GM18502 (cell line): ENCODE measurements at regions not wholly inside any gene's neighbourhood (a gene's known extent, or its start where the extent isn't known, plus 50 kb on each side); places are given as distances from the start of the nearest gene placed in this dataset.

Experiments used
- ATAC-seq: cut with Tn5 transposase; IDR thresholded peaks from one replicate; pipeline ENCODE4 v1.9.1; 2021; ENCODE audit warnings: mild to moderate bottlenecking; ENCODE audit not compliant: unreplicated experiment, poor library complexity

DNA sequence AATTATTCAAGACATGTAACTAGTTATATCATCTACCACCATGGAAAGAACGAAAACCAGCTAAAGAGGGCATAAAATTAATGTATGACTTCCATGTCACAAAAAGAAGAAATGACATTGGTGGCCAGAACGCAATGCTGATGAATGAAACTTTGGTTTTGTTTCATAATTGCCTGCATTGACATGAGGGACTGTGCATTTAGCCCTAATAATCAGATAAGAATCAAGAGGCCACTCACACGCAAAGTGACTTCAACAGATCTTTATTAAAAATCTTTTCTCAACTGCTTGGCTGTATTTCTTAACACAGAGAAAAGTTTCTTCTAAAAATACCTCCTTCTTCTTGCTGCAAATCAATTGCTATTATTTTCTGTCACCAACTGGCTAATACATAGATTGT, 184.7 kb upstream of the RUNX1 start:
- ATAC-seq = no peak

DNA sequence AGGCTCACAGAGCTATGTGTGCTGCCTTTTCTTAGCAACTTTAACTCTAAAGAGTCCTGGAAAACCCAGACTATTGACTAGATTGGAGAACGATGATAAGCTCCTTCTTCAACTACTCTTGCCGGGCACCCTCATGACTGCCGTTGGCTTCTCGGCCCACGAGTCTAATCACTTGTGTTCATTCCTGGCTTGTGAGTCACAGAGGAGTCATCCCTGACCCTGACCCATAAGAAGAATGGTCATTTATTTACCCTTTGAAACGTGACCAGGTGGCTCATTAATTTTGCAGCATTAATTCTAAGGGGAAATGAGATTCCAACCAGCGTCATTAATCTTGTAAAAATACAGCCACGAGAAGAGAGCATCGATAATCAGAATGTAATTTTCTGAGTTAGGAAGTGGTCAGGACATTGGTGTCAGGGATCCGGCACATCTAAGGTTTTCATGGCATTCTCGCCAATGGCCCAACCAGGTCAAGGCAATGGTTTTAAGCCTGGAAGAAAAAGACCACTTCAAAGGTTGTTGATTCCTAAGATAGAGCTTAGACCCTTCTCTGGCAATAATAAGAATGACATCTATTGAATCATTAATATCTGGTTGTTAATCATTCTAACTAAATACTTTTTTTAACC, 183.6 kb upstream of the RUNX1 start:
- ATAC-seq = no peak

DNA sequence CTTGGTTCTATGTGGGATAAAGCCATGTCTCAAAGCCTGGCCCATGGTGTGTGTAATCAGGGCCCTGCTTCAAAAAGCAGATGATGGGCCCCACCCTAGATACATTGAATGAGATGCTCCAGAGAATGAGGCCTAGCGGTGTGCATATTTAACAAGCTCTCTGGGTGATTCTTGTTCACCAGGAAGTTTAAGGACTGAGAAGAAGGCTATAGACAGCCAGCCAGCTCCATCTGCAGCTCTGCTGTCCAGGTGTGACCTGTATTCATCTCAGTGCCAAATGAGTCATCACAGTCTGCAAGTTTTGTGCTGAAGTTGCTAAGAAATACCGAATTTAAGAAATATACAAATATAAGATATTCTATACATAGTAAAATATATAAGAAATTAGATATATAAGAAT, 182.0 kb upstream of the RUNX1 start:
- ATAC-seq = no peak

DNA sequence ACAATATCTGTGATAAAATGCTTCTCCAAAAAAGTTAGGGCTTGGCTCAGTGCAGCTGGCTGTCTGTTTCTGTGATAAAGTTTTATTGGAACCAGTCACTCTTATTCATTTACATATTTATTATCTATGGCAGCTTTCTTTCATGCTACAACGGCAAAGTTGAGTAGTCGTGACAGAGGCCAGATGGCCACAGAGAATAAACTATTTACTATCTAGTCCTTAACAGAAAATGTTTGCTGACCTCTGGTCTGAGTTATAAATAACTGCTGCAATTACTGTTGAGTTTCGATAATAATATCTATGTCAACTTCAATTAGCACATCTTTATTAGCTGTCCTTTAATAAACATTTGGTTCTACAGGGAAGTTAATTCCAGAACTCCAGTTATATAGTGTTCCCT, 180.2 kb upstream of the RUNX1 start:
- ATAC-seq = no peak

DNA sequence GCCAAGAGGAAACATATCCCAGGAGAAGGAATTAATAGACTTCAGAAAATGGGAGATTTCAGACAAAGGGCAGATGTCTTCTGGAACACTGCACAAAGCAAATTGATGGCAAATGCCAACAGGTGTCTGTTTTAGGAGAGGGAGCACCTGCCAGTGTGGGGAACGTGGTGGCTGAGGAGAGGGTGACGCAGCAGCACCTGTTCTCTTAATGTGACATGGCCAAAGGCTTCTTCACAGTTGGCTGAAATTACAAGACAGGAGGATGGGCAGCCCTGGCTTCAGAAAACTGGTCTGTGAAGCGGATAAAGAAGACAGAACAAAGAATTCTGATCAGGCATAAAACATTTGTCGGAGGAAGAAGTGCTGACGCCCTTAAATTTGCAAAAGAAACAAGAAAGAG, 178.7 kb upstream of the RUNX1 start:
- peak; percentile 41 for ATAC-seq

DNA sequence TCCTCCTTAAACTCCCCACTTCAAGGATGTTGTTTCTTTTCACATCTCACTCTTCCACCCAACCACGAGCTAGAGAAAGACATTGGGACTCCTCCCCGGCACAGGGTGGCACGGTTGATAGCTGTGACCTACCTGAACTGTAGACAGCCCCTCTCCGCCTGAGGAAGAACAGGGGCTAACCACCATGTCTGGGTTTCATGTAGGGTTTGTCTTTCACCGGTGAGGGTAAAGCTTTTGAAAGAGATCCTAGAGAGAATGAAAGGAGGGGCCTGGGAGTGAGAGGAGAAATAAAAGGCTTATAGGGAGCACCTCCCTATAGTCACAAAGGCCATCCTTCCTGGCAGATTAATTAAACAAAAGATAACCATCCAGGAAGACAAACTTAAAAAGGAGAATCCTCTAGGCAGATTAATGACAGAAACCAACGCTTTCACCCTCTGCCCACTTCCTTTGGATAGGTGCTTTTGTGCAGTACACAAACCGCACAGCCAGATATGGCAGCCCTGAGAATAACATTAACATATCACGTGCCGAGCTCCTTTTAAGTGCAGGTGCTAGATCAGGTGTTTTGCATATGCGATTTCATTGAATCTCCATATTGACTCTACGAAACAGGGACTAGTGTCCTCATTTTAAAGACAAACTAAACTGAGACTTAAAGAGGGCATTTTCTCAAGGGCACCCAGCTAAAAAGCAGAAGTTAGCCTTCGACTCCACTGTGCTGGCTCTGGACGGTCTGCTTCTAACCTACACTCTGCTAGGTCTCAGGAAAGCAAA, 178.1 kb upstream of the RUNX1 start:
- ATAC-seq = peak; percentile 83

DNA sequence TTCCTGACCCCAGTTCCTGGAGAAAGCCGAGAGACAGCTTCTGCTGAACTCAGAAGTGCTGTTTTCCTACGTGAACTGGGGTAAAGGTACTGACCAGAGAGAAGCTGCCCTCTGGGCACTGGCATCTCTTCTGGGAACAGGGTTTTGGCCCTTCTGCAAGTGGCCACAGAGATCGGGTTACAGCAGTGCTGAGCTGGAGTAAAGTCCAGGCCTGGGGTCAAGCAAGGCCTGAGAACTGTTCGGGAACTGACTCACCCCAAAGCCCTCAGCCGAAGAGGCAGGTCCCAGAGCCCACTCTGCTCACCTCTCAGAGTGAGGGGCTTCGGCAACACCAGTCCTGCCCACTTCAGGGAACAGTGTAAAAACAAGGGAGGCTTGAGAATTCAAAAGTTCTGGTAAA, 177.2 kb upstream of the RUNX1 start:
- no peak for ATAC-seq

DNA sequence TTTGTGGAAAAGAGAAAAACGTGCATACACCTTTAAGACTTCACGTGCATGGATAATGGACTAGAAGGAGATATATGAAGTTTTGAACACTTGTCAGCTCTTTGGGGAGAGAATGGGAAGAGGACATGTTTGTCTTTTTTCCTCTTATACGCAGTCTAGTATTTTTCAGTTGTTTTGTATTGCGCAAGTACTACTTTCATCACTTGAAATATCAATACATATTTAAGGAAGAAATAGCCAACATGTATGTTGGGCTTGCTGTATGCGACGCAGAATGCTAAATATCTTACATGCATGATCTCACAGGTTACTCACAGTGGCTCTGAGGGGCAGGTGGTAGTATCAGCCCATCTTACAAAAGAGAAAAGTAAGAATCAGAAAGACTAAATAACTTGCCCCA, 176.5 kb upstream of the RUNX1 start:
- no peak for ATAC-seq

DNA sequence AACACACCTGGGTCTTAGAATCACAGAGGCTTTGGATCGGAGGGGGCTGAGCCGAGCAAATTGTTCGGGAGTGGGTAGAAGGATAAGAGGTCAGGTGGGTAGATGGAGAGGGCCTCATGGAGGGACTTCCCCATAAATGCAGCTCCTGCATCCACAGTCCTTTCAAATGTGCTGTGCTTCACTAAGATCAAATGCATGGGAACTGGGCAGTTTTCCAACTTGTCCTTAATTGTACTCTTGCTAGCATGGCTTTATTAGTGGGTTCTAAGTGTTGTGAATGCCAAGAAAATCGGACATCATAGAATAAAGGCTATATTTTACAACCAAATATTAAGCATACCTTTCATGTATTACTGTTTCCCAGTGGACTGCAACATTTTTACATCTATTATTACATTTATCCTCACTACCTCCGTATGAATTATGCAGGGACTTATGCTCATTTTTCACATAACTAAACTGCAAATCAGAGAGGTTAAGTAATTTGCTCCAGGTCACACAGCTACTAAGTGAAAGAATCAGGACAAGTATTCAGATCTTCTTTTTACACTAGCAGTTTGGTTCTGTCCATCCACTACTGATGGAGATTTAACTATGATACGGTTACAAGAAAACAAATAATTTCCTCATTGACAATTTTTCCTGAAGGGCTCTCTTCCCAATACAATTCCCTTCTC, 174.5 kb upstream of the RUNX1 start:
- no peak for ATAC-seq

DNA sequence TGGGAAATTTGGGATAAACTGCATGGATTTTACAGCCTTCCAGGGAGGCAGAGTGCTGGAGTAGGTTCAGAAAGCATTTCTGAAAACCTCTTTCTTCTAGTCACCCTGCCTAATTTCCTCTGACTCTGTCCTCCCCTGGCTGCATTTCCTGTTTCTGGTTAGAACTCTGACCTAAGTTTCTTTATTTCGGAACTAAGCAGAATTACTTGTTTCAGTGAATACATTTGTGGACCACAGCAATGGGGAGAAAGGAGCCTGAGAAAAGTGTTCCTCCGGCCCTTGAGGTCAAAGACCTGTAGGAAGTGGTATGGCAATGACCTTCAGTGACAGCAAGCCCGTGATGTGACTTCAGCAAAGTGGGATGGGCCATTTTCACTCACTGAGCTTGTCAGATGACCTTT, 173.4 kb upstream of the RUNX1 start:
- ATAC-seq = peak; percentile 61

DNA sequence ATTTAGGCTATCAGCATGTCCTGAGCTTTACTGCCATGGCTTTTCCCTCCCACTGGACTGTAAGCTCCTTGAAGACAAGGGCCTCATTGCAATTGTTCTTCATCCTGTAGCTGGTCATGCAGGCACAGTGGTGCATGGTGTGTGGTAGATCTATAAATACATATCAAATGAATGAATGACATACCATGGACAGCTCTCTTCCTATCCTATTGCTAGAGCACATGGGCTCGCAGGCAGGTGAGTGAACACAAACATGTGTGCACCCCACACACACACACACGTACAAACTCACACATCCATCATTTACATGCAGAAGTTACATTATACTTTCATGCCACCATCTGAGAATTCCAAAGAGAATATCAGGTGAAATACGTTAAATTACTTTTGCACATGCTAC, 172.9 kb upstream of the RUNX1 start:
- no peak for ATAC-seq

DNA sequence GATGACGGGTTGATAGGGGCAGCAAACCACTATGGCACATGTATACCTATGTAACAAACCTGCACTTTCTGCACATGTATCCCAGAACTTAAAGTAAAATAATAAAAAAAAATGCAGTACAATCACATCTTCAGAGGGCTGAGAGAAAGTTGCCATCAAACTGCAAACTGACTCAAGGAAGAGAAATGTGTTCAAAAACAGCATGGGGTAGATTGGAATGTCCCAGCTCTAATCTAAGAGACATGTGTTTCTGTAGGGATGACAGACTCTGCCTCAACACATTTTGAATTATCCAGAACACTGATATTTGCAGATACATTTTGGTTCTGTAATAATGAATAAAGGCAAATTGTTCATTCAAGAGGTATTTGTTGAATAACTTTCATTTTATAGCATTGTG, 171.2 kb upstream of the RUNX1 start:
- ATAC-seq = no peak

DNA sequence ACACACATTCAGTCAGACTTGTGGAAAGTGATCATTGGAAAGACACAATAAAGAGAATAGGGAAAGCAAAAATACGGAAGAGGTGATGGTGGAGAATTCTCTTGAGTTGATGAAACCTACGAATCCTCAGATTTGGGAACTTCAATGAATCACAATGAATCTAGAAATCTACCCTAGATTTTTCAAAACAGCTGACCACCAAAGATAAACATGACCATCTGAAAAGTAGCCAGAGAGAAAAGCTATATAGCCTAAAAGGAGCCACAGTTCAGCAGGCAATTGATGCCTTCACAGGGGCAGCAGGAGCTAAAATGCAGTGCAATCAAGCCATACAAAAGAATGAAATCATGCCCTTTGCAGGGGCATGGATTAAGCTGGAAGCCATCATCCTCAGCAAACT, 170.6 kb upstream of the RUNX1 start:
- ATAC-seq = no peak

DNA sequence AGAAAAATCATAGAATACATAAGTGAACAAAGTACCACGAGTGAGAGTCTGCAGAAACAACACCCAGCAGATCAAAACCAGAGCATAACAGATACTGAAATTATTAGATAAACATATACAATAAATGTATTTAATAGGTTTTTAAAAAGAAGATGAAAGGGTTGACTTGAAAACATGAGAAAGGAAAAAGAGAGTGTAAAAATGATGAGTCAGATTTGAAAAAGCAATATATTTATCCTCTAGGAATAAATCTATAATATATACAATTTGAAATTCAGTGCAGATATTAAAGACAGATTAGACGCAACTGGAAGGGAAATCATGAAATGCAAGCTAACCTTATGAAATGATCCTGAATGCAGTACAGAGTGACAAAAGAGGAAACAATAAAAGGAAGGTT, 170.2 kb upstream of the RUNX1 start:
- no peak for ATAC-seq

DNA sequence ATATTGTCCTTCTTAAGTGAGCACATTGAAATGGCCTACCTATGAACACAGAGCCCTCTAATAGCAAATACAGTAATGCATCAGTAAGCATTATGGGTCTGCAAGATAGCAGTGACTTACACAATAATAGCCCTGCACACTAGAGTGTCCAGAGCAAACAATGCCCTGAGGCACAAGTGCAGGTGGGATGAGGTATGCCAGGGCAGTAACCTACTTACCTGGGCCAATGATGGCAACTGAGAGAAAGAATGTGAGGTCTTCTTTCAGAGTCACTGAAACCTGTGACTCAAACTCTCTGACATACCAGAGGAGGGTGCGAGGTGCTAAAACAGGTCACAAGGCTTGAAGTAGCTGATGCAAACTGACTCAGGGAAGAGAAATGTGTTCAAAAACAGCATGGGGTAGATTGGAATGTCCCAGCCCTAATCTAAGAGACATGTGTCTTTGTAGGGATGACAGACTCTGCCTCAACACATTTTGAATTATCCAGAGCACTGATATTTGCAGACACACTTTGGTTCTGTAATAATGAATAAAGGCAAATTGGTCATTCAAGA, 168.5 kb upstream of the RUNX1 start:
- ATAC-seq = no peak

DNA sequence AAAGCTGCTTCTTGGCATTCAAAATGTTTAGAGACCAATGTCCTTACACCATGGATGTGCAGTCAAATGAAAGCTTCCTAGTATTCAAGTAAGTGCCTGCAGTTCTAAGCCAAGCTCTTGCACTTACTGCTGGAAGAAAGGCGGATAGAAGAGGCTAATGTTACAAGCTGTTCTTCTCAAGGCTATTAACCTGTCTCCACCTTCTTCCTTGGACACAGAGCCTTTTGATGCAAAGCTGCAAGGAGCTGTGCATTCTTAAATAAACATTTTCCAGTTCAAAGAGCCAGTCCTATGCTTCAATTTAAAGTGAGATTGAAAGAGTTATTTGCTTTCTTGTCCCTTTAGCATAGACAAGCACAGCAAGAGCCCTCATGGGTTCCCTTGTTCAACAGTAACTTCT, 167.9 kb upstream of the RUNX1 start:
- no peak for ATAC-seq

DNA sequence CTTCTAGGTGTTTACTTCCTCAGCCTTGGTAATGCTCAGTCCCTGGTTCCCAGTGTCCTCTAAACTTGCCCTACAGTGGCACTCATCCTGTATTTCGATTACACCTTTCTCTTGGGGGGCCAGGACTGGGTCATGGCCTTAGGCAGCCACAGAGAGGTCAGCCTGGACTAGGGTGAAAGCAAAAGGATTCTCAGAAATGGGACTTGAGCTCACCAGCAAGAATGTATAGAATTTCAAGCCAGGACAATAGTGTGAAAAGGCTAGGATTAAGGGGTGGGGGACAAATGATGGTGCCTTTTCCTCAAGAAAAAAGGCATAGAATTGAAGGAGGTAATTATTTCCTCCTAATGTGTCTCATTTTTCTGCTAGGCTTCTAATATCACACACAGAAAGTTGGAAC, 166.8 kb upstream of the RUNX1 start:
- no peak for ATAC-seq

DNA sequence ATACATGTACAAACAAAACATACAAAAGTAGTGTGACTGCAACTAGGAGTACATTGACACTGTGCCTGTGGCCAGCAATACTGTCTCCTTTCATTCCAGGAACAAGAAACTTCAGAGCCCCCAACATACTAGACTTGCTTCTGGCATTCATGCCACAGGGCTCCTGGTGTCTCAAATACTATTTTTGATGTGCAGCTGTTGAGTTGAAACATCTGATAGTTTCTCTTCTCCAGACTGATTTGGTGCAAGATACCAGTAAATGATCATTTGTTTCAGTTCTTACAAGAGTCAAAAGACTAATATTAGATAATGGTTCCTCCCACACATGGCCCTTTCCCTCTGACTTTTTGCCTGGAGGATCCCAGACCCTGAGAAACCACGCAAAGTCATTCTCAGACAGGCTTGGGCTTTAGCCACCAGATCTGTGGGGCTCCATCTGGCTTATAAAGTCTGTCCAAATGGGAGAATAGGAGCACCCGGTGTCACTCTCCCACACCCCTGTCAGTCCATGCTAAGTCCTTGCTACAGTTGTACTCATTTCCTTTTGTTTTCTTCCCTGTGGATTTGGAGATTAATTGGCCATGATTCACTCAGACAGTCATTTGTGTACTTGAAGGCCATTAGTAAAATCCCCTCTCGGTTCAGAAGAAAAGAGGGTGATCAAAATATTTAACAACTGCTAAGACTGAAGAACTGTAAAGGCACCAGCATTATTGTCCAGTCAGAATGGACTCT, 163.5 kb upstream of the RUNX1 start:
- ATAC-seq = no peak

DNA sequence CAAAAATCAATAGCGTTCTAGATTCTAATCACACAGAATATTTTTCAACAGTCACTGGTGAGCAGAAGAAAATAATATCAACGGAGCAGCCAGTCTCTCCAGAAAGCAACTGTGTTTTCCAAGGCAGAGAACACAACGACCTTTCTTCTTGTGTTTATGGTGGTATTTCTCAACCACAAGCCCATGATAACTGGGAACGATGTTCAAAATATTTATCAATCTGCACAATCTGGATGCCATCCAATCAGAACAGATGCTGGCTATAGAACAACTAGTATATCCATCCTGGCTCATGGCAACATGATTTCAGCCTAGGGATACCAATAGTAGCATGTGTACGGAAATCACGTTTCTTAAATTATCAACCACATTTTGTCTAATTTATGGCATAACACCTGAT, 162.7 kb upstream of the RUNX1 start:
- ATAC-seq = no peak

DNA sequence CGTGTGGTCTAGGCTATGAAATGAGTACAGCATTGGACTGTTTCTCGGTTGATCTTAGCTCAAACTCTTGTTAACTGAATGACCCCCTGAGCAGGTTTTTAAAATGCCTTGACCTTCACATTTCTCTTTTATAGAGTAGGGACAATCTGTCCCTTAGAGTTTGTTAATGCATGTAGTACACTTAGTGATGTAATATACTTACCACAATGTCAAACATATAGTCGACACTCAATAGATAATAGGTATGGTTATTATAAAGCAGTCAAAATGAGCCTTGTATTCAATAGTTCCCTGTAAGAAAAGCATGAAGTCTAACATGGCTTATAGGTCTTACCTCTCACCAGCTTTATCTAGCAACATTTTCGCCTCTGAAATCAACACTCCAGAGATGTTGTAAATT, 161.0 kb upstream of the RUNX1 start:
- ATAC-seq = no peak
